ENCODE measurements at regions not wholly inside any gene's neighbourhood (a gene's known extent, or its start where the extent isn't known, plus 50 kb on each side); places are given as distances from the start of the nearest gene placed in this dataset.

DNA sequence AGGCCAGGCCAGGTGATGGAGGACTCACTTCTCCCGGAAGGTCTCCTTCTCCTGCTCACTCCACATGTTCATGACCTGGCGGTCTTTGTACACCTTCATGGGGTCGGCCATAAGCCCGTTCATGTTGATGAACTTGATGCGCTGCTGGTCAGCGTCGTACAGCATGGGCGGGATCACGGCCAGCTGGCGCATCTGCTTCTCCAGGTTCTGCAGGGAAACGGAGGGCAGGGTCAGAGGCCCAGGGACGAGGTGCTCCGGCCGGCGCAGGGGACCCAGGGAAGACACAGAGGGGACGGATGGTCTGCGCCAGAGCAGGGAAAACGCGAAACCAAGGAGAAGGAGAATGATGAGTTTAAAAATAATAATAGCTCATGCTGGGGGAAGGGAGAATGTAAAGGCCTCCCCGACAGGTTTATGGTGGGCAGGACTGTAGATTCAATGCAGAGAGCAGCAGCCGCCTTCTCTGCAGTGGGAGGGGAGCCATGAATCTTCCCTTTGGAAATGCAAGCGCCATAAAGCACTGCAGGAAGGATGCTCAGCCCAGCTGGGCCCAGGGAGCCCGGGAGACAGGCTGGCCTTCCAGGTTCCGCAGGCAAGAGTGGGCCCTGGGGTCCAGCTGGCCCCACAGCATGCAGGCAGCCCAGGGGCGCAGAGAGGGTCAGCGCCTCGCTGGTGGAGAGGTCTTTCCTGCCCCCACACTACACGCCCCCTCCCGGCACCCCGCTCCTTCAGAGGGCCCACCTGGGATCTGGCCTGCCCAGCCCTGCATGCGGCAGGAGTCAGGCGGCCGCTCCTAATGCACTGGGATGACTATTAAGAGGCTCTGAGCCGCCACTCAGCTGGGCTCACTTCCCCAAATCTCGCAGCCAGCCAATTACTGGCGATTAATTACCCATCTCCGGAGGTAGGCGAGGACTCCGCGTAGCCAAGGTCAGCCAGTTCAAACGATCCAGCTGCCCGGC lies 132.0 kb downstream of the RFLNA start:
- DNase-seq, result no peak

DNA sequence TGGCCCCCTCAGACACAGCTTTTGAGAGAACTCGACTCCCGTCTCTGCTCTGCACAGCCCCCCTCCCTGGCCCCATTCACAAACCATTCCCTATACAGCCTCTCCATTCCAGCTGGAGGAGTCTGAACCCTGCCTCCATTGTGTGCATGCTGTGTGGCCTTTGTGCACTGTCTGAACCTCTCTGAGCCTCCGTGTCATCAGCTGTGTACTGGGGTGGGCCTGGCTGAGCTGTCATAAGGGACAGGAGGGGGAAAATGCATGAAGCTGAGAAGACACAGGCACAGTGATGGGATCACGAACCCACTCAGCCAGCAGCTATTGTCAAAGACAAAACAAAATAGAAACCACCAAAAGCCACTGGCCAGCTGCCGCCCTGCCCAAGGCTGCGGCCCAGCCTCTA lies 130.8 kb downstream of the RFLNA start:
- no peak for DNase-seq

DNA sequence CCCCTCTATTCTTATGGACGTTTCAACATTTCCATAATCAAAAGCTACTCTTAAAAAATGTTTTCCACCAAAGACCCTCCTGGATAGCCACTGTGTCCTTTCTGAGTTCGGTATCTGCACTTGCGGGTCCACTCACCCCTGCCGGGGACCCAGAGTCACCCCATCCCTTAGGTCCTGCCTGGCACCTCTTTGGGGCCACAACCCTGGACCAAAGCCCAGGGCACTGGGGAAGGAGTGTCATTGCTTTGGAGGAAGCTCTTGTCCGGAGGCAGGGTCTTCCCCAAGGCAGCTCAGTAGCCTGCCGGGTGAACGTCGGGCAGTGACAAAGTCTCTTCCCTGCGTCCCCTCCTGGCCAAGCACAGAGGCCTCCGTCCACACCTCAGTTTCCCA lies 129.6 kb downstream of the RFLNA start:
- no peak for DNase-seq

GRCh38 chr12:124423761-124424515 lies 129.0 kb downstream of the RFLNA start:
- peak; percentile 26 for DNase-seq

DNA sequence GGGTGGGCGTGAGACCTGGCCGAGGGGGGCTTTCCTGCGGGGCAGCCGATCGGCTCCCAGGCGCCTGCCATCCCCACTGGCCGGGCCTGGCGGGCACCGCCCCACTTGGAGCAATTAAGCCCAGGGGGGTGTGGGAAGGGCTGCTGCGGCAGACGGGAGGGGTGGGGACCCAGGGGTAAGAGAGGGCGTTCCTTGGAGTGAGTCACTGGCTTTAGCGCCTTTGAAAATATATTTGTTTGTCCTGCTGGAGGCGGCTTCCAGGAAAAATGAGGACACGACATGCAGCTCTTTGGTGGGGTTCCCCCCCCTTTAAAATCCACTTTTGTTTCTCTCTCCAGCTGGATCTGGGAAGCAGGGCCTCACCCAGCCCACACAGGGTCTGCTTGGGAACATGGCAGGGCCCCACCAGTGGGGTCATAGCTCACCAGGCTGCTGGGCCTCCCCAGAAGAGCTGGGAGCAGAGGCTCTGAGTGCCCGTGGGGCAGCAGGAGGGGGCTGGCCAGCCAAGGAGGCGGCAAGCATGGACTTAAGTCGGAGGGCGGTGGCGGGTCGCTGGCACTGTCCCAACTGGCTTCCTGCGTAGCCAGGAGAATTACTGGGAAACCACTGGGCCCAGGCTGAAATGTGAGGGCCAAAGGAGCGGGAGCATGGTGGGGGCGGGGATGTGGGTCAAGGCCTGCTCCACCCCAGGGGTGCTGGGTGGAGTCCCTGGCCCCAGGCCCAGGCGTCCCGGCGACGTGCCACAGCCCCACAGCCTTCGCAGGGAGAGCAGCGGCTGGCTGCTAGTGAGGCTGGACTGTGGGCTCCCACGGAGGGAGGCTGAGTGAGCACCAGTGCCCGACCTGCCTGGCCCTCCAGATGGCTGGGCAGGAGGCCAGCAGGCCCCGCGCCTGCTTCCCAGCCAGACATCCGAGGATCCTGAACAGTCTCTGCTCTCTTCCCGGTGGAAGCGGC lies 128.0 kb downstream of the RFLNA start:
- no peak for DNase-seq

- DNase-seq, result no peak
These were observed 127.3 kb downstream of the RFLNA start for GRCh38 chr12:124422142-124422569.

- no peak for DNase-seq
These were observed 126.2 kb downstream of the RFLNA start for GRCh38 chr12:124420996-124421674.

GRCh38 chr12:124420041-124420995 lies 125.4 kb downstream of the RFLNA start:
- no peak for DNase-seq

DNA sequence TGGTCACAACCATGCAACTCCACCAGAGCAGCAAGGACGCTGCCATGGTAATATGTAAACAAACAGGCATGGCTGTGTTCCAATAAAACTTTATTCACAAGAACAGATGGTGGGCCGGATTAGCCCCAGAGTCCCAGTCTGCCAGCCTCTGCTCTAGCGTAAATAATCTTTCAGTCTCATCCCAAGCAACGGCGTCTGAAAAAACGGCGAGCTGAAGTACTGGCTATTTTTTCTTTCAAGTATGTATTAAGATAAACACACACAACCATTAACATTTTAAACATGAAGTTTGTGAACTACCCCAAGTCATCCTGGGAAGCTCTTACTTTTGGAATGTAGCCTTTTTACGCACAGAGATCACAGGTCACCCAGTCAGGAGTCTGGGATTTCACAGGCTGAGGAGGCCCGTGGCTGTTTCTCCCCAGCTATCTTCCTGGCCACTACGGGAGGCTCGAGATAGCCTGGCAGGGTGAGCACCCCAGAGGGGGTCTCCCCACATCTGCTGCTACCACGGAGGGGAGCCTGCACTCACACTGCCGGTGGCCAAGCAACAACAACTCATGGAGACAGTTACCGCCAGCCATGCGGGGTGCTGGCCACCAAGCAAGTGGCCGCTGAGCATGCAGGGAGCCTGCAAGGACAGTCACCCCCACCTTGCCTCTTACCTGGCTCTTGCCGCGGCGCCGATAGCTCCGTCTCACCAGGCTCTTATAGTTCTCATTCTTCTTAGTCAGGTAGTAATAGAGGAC lies 124.6 kb downstream of the RFLNA start:
- no peak for DNase-seq

- no peak for DNase-seq
These were observed 123.9 kb downstream of the RFLNA start for GRCh38 chr12:124418791-124419190.

DNA sequence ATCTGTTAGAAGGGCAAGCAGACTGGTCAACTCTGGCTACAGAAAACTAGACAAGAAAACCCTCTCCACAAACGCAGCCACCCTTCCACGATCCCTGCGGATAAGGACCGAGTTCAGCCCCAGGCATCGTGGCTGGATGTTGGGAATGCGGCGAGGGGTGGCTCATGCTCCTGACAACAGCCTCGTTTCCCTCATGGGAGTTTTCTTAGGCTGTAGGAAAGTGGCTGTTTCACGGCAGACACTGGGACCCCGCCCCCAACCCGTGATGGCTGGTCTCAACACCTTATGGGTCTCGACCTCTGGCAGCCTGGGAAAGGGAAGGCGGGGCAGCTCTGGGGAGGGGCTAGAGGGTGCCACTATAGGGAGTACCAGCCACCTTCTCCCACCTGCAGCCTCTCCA lies 123.3 kb downstream of the RFLNA start:
- DNase-seq, result no peak

GRCh38 chr12:124416516-124417395 lies 121.9 kb downstream of the RFLNA start:
- DNase-seq, result no peak

DNA sequence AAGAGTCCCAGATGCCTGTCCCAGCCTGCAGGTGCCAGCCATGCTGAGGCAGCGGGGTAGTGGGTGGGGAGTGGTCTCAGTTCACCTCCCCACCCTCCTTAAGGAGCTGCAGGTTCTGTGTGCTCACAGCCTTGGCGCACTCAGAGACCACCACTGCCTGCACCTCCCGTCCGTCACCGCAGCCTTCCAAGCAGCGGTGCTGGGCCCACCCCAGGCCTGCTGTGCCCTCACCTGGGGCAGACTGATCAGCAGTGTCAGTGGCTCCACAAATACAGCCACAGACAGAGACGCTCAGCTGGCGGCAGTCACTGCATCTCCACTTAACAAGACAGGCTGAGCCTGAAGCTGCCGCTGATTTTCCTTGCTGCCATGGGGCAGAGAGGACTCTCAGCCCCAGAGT lies 120.2 kb downstream of the RFLNA start:
- no peak for DNase-seq

- no peak for DNase-seq
These were observed 119.0 kb downstream of the RFLNA start for GRCh38 chr12:124413915-124414314.

DNA sequence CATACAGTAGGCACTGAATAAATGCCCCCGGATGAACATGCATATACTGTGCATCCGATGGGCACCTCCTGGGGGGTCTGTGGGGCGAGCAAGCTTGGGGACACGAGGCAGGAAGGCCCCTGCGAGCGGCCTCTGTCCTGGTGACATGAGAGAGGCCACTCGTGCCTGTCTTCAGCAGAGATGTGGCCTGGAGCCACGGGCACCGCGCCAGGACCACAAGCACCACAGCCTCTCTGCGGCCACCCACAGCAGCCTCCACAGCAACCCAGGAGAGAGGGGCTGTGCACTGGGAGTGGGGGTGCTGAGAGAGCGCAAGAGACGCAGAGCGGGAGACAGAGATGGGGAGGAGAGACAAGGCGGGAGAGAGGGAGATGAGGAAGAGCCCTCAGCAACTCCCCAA lies 118.5 kb downstream of the RFLNA start:
- no peak for DNase-seq

- no peak for DNase-seq
These were observed 117.7 kb downstream of the RFLNA start for GRCh38 chr12:124412646-124413015.

DNA sequence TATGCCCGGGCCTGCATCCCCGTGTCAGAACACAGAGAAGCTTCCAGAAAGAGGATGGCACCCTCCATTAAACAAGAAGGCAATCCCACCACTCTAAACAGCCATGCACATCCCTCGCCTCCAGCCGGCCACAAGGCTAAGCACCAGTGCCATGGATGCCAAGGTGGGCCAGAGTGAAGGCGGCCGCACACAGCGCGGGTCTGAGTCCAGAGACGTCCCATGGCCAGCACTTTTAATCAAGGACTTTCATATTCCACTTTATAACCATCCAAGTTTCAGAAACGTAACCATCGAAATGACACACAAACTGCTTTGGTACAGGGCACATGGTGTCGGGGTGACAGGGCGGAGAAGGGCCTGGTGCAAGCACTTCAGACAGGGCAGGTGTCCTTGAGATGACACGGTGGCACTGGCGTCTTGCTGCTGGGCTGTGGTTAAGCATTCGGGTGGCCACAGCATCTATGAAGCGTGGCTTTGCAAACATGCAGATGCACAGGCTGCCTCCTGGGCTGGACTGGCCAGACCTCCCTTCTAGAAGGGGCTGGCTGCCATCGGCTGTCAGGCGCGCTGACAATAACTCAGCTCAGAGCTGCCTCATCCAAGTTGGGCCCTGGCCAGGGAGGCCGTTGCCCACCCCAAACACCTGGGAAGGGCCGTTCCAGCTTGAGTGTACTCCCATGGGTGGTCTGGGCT lies 117.2 kb downstream of the RFLNA start:
- no peak for DNase-seq

- no peak for DNase-seq
These were observed 116.5 kb downstream of the RFLNA start for GRCh38 chr12:124411281-124411878.

Measured in CD4-positive, alpha-beta T cell treated with Interleukin-21 for 1 hour (primary cell).